HG02884 (cell line): ENCODE measurements at regions not wholly inside any gene's neighbourhood (a gene's known extent, or its start where the extent isn't known, plus 50 kb on each side); places are given as distances from the start of the nearest gene placed in this dataset.
A peak's percentile ranks its signal among the peaks of the same experiment; 100 is the strongest.
"Not testable (repeated sequence)": the region's sequence is repeated elsewhere in the genome, so short reads cannot be mapped to it uniquely, and the experiment has no call there.

ENCODE experiments used
- ATAC-seq: cut with Tn5 transposase; IDR thresholded peaks from one replicate; pipeline ENCODE4 v1.9.1; 2021; ENCODE audit warnings: mild to moderate bottlenecking, moderate library complexity; ENCODE audit not compliant: unreplicated experiment

DNA sequence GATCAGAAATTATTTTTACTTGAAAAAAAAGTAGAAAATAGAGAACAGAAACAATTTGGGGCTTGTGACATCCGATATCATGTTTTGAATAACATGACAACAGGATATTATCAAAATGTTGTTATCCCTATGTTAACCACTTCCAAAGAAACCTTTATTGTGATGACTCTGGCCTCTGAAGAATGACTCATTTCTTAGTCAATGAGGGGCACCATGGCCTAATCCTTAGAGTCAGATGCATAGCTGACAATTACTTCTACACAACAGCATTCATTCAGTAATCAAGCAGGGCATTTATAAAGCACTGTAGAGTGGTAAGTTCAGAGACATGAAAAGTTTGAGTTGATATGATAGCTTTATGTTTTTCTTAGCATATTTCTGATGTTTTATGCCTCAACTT is 703.0 kb downstream of the RNF144A start:
- no peak for ATAC-seq

DNA sequence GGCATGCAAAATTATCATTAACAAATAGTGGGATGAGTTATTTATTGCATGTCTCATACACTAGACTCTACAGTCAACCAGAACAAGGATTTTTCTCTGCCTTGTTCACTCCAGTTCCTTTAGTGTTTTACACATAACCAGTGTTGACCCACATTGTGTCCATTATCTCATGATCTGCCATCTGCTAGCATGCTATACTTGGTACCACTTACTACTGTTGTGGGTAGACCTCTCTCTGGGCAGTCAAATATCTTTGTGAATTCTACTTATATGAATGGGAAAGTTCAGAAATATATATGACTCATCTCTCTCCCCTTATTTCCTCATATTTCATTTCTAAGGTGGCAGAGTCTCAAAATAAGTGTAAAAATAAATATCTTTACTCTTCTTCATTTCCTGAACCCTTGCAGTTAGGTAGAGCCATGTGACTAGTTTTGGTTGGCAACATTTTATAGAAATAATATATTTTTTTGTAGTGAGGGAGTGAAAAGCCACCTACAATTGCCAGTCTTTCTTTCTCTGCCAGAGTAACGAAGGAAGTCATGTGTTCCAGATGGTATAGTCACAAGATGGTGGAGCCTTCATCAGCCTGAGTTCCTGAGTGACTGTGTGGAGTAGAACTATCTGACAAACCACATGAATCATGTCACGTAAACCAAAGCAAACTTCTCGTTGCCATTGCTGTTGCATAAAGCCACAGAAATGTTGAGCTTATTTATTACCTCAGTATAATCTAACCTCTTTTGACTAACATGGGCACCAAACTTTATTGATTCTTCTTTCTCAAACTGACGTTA is 704.0 kb downstream of the RNF144A start:
- ATAC-seq: no peak

DNA sequence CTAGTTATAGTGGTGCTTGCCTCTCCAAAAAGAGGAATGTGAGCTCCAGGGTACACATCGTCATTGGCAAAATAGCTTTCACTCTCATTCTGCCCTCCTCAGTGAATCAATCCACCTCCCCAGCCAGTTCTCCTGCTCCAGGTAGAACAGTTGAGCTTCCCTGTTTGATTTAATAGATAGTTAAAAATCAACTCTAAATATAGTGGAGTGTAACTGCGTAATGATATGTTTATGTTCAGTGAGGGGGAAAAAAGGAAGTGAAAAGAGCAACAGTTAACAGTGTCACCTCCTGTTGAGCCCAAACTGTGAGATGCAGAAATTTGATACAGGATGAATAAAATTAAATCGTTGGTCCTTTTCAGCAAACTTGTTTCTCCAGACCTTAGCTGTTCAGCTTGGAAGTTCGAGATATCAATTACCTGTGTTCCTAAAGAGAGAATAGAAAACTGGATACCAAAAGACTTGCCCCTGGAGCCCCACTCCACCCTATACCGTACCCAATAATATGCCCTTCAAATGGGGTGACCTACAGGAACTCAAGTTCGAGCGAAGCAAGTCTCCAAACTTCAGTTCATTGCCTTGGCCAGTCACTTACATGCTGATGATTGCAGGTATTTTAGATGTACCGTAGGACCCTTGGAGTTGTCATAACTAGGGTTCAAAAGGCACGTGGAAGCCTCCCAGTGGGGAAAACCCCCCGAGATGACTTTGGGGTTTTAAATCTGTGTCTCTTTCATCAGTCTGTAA is 708.4 kb downstream of the RNF144A start:
- ATAC-seq: no peak

DNA sequence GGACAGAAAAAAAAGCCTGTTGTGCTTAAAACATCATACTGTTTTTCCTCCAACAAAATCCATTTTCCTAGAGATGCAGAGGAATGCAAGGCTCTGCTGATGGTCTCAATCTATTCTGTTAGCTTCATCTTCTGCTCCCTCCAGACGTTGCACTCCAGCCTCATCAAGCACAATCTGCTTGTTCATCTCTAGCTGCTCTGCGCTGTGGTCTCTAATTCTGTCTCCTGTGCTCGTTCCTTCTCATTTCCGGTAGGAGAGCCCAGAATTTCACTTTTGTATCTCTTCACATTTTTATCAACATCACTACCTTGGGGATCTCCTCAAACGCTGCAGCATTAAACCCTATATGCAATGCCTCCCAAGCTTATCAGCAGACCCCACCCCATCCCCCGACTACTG is 708.9 kb downstream of the RNF144A start:
- no peak for ATAC-seq

DNA sequence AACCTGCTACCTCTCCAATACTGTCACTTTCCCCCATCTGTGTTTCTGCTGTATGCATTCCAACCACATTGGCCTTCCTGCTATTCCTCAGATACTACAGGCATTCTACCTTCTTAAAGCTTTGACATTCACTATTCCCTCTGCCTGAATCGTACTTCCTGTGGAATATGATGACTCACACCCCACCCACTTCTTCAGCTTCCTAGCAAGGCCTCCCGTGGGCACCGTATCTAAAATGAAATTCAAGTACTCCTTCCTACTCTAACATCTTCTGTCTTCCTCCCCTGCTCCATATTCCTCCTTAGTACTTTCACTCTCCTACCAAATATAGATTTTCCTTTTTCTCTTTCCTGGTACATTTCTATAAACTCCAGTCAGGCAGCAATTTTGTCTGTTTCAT is 710.4 kb downstream of the RNF144A start:
- ATAC-seq: no peak

DNA sequence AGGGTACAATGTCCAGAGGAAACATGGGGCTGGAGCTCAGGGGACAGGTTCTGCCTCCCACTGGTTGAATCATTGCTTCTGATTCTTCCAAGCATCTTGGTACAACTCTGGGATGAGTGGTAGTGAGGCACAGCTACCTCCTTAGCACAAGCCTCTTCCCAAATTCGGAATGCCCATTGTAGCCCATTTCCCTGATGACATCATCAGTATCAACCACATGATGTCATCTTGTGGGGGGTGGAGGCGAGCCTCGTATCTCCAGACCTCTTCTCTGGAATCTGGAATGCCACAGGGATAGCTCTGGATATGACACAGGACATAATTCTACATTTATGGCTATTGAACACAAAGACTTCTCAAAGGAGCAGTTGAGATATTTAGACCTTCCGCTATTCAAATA is 715.2 kb downstream of the RNF144A start:
- no peak for ATAC-seq

DNA sequence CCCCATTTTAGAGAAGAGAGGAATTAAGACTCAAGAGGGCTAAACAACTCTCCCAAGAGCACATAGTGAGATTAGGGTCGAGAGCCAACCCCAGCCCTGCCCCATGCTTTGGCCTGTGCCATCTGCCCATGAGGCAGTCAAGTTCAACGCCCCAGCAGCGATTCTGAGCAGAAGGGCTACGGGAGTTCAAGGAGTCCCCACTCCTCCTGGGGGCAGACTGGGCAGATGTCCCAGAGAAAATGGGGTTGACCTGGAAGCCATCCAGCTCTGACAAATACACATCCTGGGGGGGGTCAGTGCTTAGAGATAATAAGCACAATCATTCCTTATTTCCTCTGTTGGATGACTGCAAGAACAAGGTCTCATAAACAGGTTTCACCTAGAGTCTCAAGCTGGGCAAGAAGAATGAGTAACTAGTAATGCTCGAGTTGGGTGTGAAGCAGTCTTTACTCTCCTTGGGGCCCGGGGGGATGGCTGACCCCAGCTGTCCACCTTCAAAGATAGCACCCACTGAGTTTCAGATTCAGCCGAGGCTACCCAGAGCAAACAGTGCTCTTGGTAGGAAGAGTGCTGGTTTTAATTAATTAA is 716.4 kb downstream of the RNF144A start:
- no peak for ATAC-seq

DNA sequence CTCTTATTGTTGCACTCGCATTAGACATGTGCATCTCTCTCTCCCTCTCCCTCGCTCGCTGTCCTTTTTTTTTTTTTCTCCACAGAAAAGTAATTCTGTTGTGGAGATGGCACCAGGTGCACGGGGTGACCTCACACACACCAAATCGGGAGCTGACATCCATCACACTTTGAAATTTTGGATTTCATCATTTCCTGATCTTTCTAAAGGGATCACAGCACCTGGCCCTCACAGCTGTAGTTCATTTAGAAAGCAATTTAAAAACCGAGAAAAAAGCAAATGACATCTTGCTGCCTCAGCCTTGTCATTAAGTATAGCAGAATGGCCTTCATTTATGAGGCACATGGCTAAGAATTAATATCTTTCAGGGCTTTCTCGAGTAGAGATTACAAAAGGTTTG is 717.2 kb downstream of the RNF144A start:
- no peak for ATAC-seq

DNA sequence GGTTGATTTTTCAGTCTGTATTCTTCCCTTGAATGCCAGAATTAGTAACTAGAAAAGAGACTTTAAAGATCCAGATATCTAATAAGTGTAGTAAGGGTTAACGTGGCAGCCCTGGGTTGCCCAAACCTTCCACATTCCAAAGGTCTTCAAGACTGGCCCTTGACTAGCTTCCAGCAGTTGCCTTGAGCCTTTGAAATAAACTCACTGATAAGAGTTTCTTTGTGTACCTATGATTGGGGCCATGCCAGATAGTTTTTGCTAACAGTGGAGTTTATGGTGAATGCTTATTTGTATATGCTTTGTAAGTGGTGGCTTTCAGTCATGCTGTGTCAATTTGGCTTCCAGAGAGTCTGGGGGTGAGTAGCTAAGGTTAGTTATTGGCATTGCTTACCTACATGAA is 722.3 kb downstream of the RNF144A start:
- no peak for ATAC-seq

DNA sequence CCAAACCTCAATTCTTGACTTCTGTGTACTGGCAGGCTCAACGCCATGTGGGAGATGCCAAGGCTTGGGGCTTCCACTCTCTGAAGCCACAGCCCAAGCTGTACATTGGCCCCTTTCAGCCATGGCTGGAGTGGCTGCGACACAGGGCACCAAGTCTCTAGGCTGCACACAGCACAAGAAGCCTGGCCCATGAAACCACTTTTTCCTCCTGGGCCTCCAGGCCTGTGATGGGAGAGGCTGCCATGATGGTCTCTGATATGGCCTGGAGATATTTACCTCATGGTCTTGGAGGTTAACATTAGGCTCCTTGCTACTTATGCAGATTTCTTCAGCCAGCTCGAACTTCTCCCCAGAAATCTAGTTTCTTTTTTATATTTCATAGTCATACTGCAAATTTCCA is 724.1 kb downstream of the RNF144A start:
- ATAC-seq: not testable (repeated sequence)

DNA sequence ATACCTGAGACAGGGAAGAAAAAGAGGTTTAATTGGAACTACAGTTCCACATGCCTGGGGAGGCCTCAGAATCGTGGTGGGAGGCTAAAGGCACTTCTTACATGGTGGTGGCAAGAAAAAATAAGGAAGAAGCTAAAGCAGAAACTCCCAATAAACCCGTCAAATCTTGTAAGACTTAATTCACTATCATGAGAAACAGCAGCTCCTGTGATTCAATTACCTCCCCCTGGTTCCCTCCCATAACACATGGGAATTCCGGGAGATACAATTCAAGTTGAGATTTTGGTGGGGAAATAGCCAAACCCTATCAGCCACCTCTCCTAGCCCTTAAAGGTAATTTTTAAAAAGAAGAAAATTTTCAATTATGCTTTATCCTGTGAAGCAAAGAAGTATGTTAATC is 728.8 kb downstream of the RNF144A start:
- ATAC-seq: no peak

DNA sequence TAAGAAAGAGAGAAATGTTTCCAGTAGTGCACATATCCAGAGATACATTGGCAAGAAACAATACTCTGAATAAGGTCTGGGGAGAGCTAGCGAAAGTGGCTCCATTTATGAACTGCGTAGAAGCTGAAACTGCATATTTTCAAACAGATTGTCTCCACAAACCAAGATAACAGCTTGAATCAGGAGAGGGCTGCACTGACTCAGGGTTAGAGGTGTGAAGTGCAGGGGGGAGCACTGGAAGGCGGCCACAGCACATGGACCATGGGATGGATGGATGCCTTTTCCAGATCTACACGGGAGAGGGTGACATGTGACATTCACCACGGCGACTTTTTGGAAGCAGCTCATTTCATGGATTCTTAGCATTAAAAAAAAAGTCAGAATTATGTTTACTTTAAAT is 729.4 kb downstream of the RNF144A start:
- no peak for ATAC-seq

DNA sequence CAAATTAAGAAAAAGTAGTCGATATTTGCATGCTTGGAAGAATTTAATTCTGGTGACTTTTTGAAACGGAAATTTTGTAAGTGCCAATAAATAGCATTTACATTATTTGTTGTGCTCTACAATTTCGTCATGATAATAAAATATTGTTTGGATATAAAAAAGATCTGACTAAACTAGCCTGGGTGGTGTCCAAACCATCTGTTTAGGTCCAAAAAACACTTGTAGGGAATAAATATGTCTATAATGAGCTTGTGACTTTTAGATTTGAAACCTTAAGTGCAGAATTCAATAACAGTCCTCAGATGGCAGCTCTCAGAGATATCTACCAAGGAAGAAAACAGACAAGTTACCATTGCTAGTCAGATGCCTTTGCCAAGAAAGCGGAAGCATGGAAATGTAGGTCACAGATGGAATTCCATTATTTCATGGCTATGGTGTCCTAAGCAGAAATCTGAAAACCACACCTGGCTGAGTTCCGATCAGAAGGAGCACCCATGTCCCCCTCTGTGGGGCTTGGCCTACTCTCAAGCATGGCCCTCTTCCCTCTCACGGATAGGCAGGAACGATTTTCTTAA is 731.1 kb downstream of the RNF144A start:
- no peak for ATAC-seq

DNA sequence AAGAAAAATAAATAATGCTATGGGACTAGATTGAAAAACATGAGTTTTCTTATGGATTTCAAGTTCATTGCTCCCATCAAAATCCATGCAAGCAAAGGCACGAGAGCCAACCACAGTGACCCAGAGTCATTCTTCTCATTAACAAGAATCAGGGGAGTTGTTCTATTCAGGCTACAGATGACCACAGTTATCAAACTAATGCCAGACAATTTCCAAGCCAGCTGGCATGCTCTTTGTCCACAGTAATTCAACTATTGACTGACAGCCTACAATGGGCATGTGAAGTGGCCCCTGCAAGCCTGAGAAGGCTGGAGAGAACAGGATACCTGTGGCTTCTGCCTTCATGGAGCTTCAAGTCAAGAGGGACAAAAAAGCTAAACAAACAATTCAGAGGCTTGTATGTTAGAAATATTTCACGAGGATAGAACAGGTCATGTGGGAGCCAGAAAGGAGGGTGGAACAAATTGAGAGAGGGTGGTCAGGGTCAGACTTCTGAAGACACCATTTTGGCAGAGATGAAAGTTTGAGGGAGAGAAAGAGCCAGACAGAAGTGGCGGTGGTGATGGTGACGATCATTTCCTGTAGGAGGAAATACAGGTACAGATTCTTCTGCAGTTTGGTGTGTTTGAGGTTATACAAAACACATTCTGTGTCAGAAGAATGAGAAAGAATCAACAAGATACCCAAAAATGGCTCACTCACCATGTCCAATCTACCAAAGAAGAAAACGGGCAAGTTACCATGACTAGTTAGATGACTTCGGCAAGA is 732.4 kb downstream of the RNF144A start:
- no peak for ATAC-seq

DNA sequence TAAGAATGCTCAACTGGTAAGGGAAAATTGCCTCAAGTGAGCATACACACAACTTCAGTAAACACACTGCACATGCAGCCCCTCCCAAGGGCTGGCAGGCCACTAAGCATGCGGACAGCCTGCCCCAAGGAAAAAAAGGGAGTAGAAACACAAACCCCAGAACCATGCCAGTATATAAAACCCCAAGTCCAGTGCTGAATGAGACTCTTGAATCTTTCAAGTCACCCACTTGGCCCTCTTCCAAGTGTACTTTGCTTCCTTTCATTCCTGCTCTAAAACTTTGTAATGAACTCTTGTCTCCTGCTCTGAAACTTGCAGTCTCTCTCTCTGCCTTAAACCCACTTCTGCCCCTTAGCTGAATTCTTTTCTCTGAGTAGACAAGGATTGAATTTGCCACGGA is 736.4 kb downstream of the RNF144A start:
- ATAC-seq: no peak

DNA sequence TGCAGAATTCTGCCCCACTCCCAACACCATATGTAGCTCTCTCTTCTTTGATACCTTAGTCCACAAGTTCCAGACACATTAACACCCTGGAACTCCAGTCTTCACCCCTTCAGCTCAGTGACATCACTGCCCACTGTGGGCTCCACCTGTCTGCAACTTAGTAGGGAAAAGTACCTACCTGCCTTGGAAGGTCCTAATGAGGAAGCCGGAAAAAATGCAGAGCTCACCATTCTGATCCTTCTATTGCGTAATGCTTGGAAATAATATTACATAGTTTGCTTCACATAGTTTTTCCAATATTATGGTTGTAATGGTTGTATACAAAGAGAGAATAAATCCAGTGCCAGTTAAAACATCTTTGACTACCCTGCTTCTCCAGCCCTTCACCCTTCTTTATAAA is 738.4 kb downstream of the RNF144A start:
- ATAC-seq: no peak

DNA sequence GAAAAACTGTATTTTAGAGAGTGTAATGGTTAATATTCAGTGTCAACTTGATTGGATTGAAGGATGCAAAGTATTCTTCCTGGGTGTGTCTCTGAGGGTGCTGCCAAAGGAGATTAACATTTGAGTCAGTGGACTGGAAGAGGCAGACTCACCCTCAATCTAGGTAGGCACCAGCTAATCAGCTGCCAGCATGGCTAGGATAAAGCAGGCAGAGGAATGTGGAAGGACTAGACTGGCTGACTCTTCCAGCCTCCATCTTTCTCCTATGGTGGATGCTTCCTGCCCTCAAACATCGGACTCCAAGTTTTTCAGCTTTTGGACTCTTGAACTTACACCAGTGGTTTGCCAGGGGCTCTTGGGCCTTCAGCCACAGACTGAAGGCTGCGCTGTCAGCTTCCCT is 740.3 kb downstream of the RNF144A start:
- ATAC-seq: not testable (repeated sequence)

DNA sequence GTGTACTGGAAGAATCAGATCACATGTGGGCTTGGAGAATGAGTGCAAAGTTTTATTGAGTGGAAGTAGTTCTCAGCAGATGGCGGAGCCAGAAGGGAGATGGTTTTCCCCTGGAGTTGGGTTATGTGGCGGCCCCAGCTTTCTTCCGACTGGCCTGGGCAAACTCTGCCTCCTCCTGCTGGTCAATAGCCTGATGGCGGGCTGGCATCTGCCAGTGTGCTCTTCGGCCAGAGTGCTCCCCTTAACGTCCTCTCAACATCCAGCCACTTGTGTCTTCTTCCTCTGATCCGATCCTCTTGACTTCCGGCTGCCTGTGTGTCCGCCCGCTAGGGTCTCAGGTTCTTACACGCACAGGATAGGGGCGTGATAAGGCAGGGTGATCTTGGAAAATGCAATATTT is 741.3 kb downstream of the RNF144A start:
- no peak for ATAC-seq

DNA sequence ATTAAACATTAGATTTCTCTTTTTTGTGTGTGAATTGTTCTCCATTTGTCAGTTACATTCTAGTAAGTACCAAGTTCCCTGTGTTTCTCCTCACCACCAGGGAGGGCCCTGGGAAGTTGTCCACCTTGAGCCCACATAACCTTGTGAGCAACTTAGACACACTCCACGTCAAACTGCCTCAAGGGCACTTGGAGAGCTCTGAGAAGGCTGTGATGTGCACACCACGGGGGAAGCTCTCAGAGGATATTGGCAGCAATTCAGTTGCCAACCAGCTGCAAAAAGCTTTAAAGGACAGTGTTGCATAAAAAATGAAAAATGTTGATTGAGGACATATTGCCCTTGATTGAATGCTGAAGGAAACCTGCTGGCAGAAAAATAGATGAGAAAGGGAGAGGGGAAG is 743.6 kb downstream of the RNF144A start:
- ATAC-seq: no peak

DNA sequence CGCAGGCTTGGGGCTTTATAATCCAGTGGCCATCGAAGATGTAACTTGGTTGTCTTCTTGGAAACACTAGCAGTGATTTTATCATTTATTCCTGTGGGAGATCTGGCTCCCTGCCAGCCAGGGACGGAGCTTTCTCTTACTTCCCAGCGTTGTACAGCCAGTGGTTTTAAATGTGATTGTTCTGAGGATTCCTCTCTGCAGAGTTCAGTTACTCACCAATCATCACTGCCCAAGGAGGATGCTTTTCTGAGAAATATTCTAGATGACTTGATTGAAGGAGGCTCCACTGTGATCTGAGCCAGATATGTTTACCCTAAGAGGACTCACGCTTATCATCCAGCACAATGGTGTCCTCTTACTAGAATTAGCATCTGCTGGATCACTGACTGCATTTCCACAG is 744.3 kb downstream of the RNF144A start:
- ATAC-seq: no peak

DNA sequence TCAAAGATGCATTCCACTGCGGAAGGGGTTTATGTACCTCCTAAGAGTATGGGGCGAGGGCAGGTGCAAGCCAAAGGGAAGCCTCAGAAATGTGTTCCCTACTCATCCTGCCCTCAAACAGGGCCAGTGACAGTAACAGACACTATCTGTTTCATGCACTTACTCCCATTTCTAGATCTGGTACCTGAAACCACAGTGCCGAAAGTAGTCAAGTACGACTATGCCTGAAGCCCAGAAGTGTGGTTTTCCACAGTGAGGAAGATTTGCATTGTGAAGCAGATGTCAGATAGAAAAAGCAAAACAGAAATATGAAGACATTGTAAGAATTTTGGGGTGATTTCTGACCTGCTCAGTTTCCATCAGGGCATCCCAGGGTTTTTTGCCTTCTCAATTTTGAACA is 748.7 kb downstream of the RNF144A start:
- ATAC-seq: peak; percentile 54
